ENCODE measurements at regions not wholly inside any gene's neighbourhood (a gene's known extent, or its start where the extent isn't known, plus 50 kb on each side); places are given as distances from the start of the nearest gene placed in this dataset.

DNA sequence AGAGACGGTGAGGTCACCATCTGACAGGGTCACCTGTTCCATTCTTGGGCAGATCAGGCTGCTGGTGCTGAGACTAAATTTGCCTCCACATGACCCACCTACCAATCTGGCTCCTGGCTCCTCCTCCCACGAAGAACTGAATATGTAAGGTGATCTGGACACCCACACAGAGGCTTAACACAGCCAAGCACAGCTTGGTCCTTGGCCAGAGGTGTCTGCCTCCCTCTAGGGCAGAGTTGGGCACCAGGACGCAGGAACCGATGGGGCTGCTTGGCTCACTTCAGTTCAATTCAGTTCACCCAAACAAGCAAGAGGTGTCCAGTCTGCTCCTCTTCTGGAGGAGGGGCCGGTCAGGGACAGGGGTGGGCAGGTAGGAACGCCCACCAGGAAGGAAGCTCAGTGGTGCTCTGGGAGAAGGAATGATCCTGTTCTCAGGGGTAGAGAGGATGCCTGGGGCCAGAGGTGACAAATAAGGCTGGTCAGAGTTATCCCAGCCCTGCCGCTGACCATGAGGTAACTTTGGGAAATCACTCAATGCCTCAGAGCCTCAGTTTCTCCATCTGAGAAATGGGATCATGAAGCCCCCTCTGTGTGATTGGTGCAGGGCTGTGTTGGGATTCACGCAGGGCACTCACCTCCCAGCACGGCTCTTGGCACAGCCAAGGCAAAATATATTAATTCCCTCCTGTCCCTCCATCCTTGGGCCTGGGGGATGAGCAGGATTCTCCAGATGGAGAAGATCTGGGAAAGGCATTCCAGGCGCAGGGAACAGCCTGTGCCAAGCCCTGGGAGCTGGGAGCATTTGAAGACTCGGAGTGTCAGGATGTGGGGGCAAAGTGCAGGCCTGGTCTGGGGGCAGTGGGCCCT is 284.5 kb downstream of the PTPRU start:
- DNase-seq: no peak

DNA sequence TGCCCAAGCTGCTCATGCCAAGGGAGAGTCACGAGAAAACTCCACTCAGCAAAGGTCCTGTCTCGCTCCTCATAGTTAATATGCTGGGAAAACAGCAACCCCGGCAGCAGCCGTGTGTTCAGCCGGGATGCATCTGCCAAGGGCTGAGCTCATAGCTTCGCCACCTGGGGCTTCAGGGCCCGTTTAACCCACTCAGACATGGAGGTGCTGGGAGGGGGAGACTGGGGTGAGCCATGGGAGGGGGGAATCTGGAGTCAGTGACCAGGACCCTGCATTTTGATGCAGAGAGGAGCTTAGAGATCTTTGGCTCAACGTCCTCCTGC is 283.4 kb downstream of the PTPRU start:
- no peak for DNase-seq

GRCh38 chr1:29519108-29519787 is 282.9 kb downstream of the PTPRU start:
- DNase-seq: no peak

DNA sequence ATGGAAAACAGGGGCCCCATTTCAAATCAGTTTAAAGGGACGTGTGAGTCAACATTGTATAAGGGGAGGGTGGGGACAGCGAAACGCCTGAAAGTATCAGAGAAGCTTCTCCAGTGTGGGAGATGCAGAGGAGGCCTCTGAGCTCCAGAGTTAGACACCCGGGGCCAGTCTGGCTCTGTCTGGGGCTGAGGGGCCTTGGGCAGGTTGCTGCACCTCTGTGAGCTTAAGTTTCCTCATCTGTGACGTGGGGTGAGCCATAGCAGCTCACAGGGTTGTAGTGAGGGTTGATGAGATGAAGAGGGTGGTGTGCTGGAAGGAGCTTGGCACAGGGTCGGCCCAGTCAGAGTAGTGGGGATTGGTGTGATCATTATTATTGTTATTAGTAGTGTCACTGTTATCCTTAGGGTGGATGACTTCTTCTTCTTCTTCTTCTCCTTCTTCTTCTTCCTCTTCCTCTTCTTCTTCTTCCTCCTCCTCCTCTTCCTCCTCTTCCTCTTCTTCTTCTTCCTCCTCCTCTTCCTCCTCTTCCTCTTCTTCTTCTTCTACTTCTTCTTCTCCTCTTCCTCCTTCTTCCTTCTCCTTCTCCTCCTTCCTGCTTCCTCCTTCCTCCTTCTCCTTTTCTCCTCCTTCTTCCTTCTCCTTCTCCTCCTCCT is 282.0 kb downstream of the PTPRU start:
- no peak for DNase-seq

DNA sequence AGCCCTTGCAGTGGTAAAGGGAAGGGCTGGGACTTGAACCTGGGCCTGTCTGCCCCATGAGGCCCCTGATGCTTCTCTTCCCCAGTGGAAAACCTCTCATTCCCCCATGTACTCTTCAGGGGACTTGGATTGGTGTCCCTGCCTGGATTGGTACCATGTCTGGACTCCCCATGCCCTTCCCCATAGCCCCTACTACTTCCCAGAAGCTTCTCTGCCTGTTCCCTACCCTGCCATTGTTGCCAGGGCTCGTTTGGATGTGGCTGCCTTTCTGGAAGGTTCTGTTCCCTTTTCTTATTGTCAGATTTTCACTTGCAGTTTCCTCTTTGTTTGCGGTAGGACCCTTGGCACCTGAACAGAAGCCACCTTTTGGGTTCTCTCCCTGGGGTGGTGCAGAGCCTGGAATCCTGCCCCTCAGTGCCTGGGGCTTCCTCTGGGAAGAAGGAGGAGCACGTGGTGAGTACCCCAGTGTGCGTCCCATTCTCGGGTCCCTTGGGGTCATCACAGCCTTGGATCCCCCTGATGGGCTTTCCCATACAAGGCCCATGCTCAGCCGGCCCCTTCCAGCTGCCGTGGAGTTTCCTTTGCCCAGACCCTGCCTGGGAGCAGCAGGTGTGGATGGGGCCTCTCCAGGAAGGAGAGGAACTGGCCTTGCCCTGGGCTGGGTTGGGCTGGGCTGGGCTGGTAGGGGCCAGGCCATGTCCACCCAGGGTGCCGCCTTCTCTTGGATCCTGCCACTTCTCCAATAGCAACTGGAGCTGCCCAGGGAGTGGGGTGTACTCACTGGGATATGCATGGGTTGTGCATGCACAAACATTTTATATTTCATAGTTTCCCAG is 281.1 kb downstream of the PTPRU start:
- no peak for DNase-seq

GRCh38 chr1:29516063-29516820 is 279.9 kb downstream of the PTPRU start:
- DNase-seq: no peak

DNA sequence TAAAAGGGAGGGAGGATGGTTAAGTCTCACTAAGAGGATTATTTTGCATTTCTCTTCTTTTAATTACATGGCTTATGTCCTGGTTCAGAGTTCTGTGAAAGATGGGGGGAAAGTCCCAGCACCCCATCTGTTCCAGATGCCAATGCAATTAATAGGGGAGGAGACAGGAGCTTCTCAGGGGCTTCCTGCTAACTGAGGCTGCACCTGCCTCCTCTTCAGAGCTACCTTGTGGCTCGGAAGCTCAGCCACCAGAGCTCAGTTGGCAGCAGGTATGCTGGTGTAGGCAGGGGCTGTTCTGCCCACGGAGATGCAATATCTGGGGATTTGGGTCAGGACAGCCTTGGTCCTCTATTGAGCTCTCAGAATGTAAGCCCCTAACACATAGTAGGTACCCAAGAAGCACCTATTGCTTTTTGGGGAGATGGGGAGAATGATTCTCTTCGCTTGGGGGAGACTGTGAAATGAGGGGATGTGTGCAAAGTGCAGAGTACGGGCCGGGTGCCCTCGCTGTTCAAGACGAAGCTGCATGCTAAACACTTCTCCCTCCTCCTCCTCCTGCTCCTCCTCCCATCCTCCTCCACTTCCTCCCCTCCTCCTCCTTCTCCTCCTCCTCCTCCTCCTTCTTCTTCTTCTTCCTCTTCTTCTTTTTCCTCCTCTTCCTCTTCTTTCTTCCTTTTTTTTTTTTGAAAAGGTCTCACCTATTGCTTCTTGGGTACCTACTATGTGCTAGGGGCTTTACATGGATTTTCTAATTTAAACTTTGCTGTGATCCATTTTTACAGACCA is 279.0 kb downstream of the PTPRU start:
- DNase-seq: no peak

- no peak for DNase-seq
Observed at GRCh38 chr1:29514361-29515169, 278.2 kb downstream of the PTPRU start.

GRCh38 chr1:29513357-29513756 is 277.0 kb downstream of the PTPRU start:
- peak; percentile 28 for DNase-seq

GRCh38 chr1:29511436-29511835 is 275.1 kb downstream of the PTPRU start:
- DNase-seq: no peak

DNA sequence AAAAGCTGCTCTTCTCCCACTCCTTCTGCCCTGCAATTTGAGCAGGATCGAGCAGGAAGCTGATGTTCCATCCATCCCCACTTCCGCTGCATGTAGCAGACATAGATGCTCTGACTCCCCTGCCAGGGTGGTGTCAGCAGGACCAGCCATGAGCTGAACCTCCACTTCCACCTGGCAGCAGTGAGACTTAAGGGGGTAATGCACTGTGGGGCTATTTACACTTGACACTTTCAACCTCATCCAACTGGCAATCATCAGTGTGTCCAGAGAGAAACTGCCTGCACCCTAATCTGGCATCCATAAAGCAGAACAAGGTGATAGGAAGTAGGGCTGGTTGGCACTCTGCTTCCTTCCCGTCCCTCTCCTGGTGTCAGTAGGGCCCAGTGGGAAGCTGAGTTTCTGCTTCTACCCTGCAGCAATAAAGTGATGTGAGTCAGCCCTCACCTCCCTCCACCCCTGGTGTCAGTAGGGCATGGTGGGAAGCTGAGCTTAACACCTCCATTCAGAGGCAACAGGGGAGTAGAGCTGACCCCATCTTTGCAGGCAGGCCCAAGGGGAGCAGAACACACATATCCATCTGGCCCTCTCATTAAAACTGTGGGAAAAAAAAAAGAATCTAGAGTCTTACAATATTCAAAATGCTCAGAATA is 272.3 kb downstream of the PTPRU start:
- DNase-seq: no peak

GRCh38 chr1:29506678-29507225 is 270.4 kb downstream of the PTPRU start:
- DNase-seq: no peak

DNA sequence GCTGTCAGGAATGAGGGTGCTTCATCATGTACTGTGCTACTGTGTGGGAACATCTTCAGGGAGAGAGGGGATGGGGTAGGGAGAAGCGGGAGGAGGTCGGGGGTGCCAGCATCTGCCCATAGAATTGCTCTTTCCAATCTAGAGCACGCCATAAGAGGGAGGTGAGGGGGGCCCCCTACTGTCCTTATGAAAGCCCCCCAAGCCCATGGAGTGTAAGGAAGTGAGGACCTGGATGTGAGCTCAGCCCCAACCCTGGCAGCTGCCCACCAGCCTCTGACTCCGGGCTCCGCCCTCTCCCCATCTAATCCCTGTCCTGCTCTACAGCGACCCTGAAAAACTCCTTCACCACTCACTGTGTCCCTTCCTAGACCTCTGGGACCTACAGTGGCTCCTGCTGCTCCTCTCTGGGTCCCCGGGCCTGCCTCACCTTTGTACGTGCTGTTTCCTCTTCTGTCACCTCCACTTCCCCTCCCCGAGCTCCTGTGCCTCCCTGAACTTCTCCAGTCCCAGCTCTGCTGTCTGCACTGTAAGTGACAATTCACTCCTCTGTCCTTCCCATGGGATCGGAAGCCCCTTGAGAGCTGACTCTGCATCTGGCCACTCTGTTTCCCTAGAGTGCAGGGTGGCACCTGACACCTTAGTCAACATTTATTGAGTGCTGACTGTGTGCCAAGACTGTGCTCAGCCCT is 269.4 kb downstream of the PTPRU start:
- DNase-seq: no peak

DNA sequence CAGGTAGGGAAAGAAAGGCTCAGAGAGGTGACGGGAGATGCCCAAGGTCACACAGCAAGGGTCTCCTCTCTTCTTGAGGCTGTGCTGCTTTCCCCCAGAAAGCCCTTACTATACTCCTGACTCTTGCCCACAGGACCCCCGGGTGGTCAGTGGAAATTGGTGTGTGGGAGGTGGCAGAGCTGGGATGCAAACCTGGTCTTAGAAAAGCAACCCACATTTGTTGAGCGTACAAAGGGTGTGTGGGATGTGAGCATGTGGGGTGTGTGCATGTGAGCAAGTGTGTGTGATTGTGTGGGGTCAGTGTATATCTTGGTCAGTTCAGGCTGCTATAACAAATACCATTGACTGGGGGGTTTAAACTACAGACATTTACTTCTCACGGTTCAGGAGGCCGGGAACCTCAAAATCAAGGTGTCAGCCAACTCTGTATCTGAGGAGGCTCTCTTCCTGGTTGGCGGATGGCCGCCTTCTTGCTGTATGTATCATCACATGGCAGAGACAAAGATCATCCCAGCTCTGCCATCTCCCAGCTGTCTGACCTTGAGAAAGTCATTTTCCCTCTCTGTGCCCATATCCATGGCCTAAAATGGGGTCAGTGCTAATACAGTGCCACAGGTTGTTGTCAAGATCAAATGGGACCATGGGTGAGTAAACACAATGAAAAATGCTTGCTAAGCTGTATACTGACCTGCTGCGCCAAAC is 268.5 kb downstream of the PTPRU start:
- no peak for DNase-seq

DNA sequence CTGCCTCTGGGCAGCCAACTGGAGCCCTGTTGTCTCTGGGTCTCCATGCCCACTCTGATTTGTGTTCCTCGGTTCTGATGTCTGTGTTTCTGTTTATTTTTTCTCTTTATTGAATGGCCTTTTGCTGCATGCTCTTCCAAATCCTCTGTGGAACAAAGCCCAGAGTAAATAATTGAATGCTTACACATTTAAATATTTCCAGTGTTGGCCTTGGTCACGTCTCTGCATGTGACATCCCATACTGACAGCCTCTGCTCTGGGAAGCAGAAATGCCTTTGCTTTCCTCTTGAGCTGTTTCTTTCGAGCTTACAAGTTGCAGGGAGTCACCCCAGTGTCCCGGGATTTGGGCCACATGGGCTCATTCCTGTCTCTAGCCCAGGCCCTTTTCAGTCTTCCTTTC is 267.9 kb downstream of the PTPRU start:
- no peak for DNase-seq

DNA sequence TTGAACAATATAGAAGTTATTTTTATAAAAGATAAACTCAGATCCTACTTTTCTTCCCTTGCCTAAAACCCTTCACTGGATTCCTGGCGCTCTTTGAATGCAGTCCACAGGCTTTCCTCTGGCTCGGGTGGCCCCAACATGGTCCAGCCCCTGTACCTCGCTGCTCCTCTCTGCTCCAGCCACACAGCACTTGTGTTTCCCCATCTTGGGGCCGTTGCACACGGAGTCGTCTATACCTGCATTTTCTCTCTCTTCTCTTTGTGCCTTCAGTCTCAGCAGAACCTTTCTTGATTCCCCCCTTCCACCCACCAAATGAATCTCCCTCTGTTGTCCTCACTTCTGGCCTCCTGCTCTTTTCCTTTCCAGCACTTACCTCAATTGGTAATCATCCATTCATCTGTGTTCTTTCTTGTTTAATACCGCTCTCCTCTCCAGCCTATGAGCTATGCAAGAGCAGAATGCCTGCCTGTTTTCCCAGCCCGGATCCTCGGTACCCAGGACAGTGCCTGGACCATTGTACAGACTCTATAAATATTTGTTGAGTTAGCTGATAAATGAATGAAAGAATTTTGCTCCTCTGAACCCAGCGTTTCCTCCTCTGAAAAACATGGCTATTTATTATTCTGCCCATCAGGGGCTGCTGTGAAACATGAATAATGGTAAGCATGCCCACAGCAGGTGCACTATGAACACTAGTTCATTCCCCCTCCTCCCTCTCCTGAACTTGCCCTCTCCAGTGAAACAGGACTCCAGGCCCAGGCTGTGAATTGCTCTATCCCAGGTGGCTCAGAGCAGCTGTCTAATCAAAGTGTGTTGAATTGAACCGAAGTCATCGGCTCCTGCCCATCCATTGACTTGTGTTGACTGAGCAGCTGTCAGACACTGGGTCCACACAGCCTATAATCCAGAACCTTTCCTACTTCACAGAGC is 266.9 kb downstream of the PTPRU start:
- no peak for DNase-seq

- no peak for DNase-seq
Observed at GRCh38 chr1:29502225-29502910, 266.0 kb downstream of the PTPRU start.
